Medulla oblongata (tissue), 1 donor: ENCODE measurements at regions not wholly inside any gene's neighbourhood (a gene's known extent, or its start where the extent isn't known, plus 50 kb on each side); places are given as distances from the start of the nearest gene placed in this dataset.
"Not testable (repeated sequence)": the region's sequence is repeated elsewhere in the genome, so short reads cannot be mapped to it uniquely, and the experiment has no call there.

Experiments used
- DNase-seq: peaks from one replicate; pipeline ENCODE4 v3.0.0-alpha.2; 2015; ENCODE audit errors: extremely low spot score

DNA sequence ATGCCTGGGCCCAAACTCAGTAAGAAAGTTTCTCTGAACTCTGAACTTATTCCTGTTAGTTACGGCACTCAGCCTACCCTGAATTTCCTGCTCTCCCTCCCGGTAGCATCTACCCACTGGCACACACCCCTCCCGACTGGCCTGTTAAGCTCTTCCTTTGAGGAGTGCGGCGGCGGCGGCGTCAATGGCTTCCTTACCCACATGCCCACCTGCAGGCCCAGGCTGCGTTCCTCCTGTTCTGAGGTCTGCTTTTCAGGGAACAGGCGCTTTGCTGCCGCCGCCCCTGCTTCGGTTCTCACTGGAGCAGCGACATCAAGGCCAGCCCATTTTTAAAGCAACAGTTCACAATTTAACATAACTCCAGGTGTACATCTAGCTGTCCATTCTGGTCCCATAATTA, 432.4 kb downstream of the DCDC2C start:
- no peak for DNase-seq

DNA sequence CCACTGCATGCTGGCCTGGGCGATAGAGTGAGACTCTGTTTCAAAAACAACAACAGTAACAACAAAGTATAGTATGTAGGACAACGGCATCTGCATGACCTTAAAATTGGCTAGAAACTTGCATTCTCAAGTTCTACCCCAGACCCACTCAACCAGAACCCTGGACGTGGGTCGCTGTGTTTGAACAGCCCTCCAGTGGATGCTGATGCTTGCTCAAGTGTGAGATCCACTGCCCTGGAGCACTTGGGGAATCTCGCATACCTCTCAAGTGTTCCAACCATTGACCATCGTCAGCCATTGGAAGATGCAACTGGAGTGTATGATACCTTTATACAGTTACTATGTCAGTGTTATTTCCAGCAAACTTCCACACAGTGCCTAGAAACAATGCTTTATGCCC, 435.9 kb downstream of the DCDC2C start:
- DNase-seq: no peak

DNA sequence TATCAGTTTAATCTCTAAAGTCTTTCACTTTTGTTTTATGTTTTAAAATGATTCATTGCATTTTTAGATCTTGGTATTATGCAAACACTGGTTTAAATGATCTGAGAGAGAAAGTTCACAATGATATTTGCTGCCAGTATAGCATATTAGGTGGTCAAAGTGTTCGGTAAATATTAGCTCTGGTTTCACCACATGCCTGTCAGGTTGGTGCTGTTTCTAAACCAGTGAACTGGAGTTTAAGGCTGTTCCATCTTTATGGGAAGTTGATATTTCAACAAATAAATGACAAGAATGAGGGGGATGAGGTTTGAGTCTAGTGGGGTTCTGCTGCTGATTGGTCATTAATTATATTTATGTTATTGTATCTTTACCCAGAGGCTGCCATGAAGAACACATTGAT, 436.4 kb downstream of the DCDC2C start:
- DNase-seq: no peak

DNA sequence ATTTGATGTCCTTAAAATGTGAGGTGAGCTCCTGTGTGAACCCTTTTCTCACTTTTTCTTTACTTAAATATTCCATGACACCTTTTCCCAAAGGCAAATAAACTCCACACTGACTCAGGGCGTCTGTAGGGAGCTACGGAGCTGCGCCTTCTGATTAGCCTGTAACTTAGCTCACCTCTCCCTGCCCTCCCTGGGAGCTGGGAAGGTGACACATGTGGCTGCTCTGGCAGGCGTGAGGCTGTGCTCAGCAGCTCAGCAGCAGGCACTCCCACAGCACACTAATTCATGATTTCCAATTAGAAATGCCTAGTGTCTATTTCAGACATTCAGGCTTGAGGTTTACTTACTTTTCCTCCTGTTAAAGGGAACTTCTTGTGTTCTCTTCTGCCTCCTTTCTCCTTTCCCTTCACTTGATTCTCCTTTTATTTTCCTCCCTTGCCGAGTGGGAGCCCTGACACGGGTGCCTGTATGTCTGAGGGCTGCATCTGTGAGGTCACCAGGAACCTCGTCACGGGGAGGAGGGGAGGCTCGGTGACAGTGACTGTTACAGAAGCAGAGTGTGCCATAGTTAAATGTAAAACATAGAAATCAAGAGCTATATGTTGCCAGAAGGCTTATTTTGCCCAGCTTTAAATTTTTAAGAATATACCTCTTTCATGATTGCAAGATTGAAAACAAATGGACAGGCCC, 437.1 kb downstream of the DCDC2C start:
- DNase-seq: no peak

GRCh38 chr2:4144731-4145130, 441.4 kb downstream of the DCDC2C start:
- no peak for DNase-seq

GRCh38 chr2:4151521-4151920, 448.1 kb downstream of the DCDC2C start:
- DNase-seq: no peak

DNA sequence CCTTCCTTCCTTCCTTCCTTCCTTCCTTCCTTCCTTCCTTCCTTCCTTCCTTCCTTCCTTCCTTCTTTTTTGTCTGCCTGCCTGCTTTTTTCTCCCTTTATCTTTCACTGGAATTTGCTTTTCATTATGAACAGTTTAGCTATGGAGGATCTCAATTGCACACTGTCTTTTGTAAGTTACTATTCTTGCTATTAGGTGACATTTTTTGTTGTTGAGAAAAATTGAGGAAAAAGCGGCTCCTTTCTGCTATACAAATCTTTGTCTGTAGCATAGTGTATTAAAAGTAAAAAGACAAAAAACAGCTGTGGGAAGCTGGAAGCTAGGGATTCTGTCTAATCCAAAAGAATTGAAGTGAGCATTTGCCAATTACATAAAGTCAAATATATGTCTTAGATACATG, 448.7 kb downstream of the DCDC2C start:
- no peak for DNase-seq

- DNase-seq: no peak
Measured at GRCh38 chr2:4168834-4169233, 465.5 kb downstream of the DCDC2C start.

DNA sequence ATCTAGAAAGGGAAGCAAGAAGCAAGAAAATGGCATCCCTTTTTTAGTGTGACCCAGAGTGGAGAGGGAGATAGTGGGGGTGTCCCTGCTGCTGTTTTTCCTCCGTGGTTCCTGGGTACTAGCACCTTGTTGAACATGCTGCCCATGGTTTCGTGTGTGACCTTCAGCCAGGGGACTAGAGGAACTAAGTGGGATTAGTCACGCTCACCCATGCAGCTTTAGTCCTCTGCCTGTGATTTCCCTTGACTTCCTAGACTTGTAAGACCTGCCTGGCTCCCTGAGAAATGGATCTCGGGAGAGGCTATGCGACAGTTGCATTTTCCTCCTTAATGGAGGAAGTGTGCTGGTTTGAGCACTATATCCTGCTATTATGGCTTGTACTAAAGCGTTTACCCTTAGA, 471.4 kb downstream of the DCDC2C start:
- DNase-seq: no peak

GRCh38 chr2:4175343-4175742, 472.0 kb downstream of the DCDC2C start:
- no peak for DNase-seq

DNA sequence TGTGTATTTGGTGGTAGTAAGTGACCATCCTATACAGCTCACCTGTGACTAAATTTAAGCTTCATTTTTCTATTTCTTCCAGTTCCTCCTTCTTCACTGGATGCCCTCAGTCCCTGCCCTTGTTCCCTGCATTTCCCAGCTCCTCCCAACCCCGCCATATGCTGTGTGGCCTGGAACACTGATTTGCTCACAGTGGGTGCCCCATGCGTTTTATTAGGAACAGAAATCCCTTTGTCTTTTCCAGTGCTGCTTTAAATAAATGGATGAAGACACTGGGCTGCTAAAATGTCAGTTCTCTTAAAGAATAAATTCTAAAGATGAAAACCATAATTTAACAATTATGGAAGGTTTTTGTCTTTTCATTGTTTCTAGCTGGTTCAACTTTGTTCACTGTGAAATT, 477.3 kb downstream of the DCDC2C start:
- peak; percentile 7 for DNase-seq

GRCh38 chr2:4181062-4181461, 477.7 kb downstream of the DCDC2C start:
- DNase-seq: no peak

- no peak for DNase-seq
Measured at GRCh38 chr2:4188561-4188960, 485.2 kb downstream of the DCDC2C start.

- DNase-seq: no peak
Measured at GRCh38 chr2:4190548-4190947, 487.2 kb downstream of the DCDC2C start.

GRCh38 chr2:4192119-4192518, 488.7 kb downstream of the DCDC2C start:
- no peak for DNase-seq

DNA sequence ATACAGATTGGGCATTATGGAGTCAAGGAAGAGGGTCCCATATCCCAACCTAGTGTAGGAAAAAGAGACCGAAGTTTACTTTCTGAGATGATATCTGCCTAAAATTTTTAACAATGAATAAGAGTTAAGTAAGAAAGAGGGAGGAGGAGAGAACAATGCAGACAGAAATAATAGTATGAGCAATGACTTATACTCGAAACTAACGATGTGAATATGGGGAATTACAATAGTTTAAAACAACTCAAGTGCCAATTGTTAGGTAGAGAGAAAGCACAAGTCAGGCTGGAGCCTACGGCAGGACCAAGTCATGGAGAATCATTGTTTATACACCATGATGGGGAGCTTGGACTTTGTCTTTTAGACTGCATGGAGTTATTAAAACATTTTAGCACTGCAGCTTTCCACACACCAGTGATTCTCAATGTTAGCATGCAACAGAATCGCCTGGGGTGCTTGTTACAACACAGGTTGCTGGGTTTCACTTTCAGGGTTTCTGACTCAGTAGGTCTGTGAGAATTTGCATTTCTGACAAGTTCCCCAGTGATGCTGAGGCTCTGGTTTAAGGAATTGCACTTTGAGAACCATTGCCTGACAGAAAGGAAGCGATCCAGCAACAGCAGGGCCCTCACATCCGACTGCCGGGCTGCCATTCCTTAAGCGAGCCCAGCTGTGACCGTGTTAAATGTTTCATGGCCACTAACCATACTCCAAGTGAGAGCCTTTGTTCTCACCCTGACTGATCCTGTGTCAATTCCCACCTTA, 511.2 kb downstream of the DCDC2C start:
- no peak for DNase-seq

DNA sequence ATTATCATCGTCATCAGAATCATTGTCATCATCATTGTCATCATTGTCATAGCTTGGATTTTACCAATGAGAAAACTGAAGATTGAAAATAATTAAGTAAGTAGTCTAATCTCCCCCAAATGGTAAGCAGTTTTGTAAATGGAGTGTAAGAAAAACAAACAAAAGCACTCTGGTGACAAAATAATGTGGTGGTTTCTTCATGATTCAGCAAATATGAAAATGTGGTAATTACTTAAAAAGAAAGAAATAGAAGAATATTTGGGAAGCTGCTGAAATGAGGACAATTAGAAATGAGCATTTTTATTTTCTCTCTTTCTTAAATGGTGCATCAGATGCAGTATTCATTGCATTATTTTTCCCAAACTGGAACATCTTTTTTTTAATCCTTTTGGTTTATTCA, 514.4 kb downstream of the DCDC2C start:
- DNase-seq: no peak

GRCh38 chr2:4219101-4219500, 515.7 kb downstream of the DCDC2C start:
- DNase-seq: no peak

GRCh38 chr2:4219571-4219970, 516.2 kb downstream of the DCDC2C start:
- no peak for DNase-seq

DNA sequence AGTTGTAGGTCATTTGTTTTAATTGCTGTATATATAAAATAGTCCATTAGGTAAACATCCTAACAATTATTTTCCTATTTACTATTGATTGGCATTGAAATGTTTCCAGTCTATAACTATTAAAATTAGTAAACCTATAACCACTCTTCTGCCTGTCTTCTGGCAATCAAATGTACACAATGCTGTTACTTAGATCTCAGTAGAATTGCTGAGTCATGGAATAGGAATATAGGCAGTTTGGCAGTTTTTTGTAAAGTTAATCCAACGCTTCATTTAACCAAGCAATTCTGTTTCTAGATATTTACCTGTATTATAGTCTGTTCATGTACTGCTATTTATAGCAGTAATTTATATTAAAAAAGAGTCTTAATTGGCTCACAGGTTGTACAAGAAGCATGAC, 518.1 kb downstream of the DCDC2C start:
- no peak for DNase-seq

- no peak for DNase-seq
Measured at GRCh38 chr2:4221845-4222244, 518.5 kb downstream of the DCDC2C start.

- not testable (repeated sequence) for DNase-seq
Measured at GRCh38 chr2:4244422-4244821, 541.0 kb downstream of the DCDC2C start.

DNA sequence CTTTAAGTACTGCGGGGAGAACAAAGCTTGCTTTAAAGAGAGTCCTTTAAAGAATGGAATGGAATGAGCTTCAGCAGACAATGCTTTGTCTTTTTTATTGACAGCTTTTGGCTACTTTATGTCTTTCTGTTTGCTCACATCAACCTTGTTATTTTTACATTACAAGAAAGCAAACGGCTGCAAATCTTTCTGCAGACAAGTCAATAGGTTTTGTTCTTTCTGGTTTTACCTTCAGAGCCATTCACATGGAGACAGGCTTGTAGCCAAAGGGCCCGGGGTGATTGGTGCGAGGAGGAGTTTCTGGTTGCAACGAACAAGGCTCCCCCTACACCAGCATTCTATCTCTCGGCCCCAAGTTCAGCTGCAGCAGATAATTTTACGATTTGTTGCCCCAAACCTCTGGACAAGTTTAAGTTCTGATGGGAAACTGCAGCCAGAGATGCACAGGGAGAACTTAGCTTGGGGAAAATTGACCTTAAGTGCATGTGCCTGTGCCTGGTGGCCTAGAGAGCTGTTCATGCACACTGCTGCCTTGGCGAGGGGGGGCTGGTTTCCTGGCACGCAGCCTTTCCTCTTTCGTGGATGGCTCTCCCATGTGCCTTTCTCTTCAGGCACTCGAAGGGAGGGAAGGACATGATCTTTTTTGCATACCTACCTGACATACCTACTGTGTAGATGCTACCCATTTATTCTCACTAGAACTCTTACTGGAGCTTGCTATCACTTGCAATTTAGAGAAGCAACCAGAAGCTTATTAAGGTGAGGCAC, 543.2 kb downstream of the DCDC2C start:
- no peak for DNase-seq
